GM19468 (cell line): ENCODE measurements at regions not wholly inside any gene's neighbourhood (a gene's known extent, or its start where the extent isn't known, plus 50 kb on each side); places are given as distances from the start of the nearest gene placed in this dataset.

Experiments
- ATAC-seq: cut with Tn5 transposase; IDR thresholded peaks from one replicate; pipeline ENCODE4 v1.9.1; 2021; ENCODE audit warnings: mild to moderate bottlenecking, moderate library complexity, moderate number of reproducible peaks; ENCODE audit not compliant: unreplicated experiment; ENCODE audit errors: extremely low read depth

DNA sequence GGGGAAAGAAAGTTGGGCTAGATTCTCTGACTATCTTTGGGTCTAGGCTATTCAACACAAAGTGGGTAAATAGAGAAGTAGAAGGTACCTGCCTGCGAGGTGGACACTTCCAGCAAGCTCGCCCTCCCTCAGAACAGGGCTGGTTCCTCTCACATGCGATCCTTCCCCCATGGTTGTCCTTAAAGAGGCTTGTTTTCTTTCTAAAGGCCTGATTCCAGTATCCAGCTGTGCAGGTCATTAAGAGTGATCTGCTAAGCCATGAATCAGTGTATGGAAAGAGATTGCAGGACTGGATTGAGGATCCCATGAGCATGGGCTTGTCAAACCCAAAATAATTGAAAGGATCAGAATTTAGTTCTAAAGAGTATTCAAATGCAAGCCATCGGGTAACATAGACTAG is 189.0 kb downstream of the URB2 start:
- no peak for ATAC-seq

DNA sequence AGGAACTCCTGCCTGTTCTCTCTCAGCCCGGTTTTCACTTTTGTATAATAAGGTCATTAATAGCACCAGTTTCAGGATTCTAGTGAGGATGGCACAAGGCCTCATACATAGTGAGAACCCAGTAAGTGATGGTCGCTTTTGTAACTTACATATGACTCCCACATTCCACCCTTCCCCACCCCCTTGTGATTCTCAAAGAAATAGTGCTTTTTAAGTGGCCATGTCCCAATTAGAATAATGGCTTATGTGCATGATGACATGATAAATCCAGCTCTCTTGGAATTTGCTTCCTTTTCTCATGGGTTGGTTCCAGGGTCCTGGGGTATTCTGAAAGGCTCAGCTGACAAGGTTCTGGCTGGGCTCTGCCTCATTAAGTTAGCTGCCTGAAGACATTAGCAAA is 189.9 kb downstream of the URB2 start:
- ATAC-seq = no peak

DNA sequence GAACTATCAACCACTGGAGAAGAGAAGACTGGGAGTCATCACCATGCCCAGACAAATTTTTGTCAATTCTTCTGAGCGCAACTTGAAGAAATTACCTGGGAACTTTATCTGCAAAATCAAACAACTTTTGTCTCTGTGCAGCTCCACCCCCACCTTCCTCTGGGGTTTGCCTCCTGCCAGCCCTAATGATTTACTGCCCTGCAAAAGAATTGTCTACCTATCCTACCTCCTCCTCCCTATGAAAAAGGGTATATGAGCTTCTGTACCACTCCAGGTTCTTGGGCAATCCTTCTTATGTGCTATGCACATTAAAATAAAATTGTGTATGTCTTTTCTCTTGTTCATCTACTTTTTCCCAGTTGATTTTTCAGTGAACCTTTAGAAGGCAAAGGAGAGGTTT is 191.9 kb downstream of the URB2 start:
- no peak for ATAC-seq

DNA sequence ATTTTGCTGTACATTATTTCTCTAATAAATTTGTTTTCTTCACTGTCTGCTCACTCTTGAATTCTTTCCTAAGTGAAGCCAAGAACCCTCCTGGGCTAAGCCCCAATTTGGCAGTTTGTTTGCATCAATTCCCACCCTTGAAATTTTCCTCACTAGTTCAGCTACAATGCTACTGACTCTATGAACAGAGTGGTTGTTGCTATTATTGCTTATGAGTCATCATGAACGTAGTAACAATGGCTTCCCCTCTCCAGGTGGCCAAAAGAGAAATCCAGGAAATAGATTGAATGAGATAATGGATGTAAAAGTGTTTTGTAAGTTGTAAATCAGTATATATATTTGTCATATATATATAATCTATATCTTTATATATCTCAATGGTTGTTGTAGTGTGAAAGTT is 193.0 kb downstream of the URB2 start:
- ATAC-seq = no peak

DNA sequence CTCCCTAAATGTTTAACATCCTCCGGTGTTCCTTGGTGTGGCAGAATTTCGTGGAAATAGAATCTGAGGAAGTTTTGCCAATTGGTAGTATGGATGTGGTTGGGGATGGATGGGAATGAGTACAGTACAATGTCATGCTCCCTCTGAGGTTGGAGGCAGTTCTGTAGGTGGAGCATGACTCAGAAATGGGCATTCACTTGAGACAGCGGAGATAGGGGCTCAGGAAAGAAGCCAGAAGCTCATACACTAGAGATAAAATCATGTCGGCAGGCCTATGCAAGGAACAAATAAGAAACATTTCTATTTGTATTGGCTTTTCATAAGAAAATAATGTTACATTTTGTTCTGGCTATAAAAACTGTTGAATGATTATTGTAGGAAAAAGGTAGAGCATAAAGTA is 196.0 kb downstream of the URB2 start:
- ATAC-seq = no peak

- ATAC-seq = no peak
These were observed 199.0 kb downstream of the URB2 start for GRCh38 chr1:229825042-229825441.

- ATAC-seq = no peak
These were observed 202.4 kb downstream of the URB2 start for GRCh38 chr1:229828461-229828860.

DNA sequence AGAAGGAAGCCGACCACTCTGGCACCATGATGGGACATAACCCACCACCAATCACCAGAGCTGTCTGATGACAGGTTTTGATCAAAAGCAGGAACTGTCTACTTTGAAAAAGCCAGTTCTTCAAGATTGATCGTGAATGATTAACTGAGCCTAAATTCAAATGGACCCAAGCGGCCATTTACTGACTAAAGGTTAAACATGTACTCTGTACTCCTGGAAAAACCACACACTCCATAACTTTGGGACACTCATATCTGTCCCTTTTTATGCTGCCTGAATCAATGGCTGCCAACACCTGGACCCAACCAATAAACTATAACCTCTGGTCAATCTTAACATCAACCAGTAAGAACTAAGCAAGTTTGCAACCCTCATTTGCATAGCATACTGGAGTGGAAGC is 206.6 kb downstream of the URB2 start:
- no peak for ATAC-seq

- no peak for ATAC-seq
These were observed 208.2 kb downstream of the URB2 start for GRCh38 chr1:229834230-229834629.

DNA sequence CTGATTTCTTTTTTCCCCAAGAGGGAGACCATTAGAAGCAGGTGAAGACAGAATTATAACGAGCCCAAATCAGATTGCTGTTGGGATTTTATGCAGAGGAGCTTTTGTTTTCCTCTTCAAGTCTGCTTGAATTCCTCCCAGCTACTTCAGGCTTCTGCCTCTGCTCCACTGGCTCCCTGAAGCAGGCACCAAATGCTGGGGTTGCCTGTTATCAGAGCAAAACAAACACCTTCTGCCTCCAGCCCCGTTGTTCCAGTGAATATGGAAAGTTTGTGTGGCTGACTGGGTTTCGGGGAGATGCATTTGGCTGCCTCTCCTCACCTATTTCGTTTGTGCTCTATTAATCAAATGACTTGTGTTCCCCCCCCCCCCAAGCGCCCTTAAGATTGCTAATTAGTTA is 209.2 kb downstream of the URB2 start:
- no peak for ATAC-seq

- ATAC-seq = no peak
These were observed 210.3 kb downstream of the URB2 start for GRCh38 chr1:229836324-229836723.

DNA sequence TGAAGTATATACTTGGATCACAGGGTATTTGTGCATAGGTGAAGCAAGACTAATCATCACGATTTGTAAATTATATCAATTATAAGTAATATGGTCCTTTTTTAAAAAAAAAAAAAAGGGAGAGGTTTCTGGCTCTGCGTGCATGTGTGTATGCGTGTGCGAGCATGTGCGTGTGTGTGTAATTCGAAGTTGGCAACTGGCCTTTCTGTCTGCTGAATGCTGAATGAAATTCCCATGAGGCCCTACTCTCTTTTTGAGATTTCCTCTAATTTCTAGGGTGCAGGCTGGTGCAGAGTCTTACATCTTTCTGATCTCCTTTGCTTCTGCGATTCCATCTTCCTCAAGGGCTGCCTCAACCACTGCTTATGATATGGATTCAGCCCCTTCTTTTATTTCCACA is 212.2 kb downstream of the URB2 start:
- no peak for ATAC-seq

DNA sequence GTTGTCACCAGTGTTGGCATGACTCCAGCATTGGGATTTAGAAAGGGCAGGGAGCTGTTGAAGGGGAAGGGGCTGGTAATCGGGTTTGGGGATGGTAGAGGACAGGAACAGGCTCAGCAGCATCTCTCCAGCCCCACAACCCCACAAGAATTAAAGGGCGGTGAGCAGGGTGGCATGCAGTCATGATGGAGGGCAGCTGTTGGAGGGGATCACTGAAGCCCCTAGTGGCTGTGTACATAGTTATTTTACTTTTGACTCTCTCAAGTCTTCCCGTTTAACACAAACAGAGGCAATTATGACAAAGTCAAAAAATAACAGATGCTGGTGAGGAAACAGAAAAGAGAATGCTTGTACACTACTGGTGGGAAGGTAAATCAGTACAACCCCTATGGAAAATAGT is 213.8 kb downstream of the URB2 start:
- ATAC-seq = no peak

DNA sequence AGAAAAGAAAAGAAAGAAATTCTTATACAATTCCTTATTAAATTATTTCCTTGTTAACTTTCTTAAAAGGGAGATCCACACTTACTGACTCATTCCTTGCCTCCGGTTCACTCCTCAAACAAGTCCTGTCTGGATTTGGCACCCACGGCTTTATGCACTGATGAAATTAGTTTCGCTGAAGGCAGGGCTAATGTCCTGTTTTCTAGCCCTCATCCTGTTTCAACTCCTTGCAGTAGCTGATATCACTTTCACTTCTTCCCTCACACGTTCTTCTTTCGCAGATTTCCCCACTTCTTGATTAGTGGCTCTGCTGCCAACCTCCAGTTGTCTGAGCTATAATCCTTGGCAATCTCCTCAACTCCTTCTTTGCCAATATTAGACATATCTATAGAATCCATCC is 215.2 kb downstream of the URB2 start:
- no peak for ATAC-seq

DNA sequence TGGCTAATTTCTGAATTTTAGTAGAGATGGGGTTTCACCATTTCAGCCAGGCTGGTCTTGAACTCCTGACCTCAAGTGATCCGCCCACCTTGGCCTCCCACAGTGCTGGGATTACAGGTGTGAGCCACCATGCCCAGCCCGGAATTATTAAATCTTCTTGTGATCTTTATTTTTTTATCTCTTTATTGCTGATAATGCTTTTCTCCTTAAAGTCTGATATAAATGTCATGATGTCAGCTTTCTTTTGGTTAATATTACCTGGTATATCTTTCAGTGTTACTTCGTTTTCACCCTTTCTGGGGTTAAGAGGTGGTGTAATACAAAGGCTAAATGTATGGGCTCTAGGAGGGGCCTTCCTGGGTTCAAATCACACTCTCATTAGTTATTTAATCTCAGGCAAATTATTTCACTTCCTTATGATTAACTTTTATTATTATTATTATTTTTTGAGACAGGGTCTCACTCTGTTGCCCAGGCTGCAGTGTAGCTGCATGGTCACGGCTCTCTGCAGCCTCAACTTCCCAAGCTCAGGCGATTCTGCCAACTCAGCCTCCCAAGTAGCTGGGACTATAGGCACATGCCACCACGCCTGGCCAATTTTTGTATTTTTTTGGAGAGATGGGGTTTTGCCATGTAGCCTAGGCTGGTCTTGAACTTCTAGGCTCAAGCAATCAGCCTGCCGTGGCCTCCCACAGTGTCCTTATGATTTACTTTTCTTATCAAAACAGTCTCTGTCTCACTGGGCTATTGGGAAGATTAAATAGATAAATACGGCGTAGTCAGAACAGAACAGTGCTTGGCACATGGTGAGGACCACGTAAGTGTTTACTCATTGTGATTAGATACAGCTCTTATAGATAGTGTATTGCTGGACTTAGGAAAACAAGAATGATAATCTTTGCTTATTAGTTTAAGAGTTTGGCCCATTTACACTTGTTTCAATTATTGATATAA is 216.5 kb downstream of the URB2 start:
- ATAC-seq = no peak

GRCh38 chr1:229843627-229844238 is 217.7 kb downstream of the URB2 start:
- ATAC-seq = no peak

GRCh38 chr1:229844675-229845074 is 218.6 kb downstream of the URB2 start:
- ATAC-seq = no peak

GRCh38 chr1:229845410-229846138 is 219.5 kb downstream of the URB2 start:
- no peak for ATAC-seq

GRCh38 chr1:229846351-229846750 is 220.3 kb downstream of the URB2 start:
- ATAC-seq = no peak

DNA sequence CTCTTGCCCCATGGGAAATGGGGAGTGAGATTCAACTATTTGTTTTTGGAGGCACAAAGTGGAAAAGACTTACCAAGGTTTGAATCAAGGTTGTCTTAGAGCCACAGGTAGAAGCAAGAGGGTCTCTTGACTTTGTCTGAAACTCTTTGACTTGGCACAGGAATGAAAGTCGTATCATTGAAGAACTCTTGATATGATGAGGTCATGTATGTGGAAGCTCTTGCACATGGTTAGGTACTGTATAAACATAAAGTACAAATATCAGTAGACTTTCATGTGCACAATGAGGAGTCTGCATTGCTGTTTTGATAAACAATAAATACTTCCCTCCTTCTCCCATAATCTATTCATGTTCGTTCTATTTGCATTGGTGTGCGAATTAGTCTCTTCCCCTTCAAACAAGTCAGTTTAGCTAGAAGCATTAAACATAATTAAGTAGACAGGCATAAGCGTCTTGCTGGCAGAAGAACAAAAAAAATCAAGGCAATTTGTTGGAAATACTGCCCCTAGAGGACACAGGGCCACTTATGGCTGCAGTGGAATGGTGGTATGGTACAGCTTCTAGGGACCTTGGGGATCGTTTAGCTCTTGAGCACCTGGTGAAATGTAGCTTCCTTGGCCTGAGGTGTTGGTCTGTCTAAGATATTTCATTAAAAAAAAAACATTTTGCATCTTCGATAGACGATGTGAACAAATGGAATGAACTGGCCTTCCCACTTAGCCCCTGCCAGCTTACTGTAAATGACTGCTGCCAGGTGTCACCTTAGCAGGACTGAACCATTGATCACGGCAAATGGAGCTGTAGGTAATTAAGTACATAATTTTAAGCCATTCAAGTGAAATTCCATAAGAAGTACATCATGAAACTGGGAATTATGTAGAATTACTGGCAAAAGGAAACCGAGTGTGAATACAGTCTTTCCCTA is 218.0 kb upstream of the GALNT2 start:
- ATAC-seq = no peak
